ENCODE measurements at regions not wholly inside any gene's neighbourhood (a gene's known extent, or its start where the extent isn't known, plus 50 kb on each side); places are given as distances from the start of the nearest gene placed in this dataset.

GRCh38 chr11:92536883-92537282, 312.3 kb downstream of the FAT3 start:
- no peak overlapping the region for H3K27ac ChIP-seq (ENCODE audit: low read depth, low read length)

GRCh38 chr11:92540096-92540495, 315.5 kb downstream of the FAT3 start:
- Histone ChIP-seq H3K9ac (ENCODE audit: low read depth in 1 of 2, low read length in 2 of 2) (no peak overlapping the region), H3K4me3 (ENCODE audit: low read depth in 1 of 2, low read length in 2 of 2) (no peak overlapping the region), H3K9me3 (ENCODE audit: control insufficient read depth in 1 of 2, low read length in 2 of 2) (no peaks in the 10 kb centered on the region), H3K36me3 (ENCODE audit: control insufficient read depth in 1 of 2, insufficient read depth in 2 of 2, low read length in 2 of 2) (no peaks in the 10 kb centered on the region), H3K4me1 (ENCODE audit: control insufficient read depth in 1 of 2, insufficient read depth in 2 of 2, low read length in 2 of 2) (no peaks in the 10 kb centered on the region), H3K27ac (ENCODE audit: low read depth, low read length) (no peak overlapping the region), H3K27me3 (ENCODE audit: control insufficient read depth in 1 of 2, insufficient read depth in 2 of 2, low read length in 2 of 2) (no peaks in the 10 kb centered on the region)

More at GRCh38 chr11:92536883-92537282, 312.3 kb downstream of the FAT3 start:
- Histone ChIP-seq H3K9ac (ENCODE audit: low read depth in 1 of 2, low read length in 2 of 2) (no peak overlapping the region), H3K27me3 (ENCODE audit: control insufficient read depth in 1 of 2, insufficient read depth in 2 of 2, low read length in 2 of 2) (no peaks in the 10 kb centered on the region), H3K4me3 (ENCODE audit: low read depth in 1 of 2, low read length in 2 of 2) (no peak overlapping the region), H3K4me1 (ENCODE audit: control insufficient read depth in 1 of 2, insufficient read depth in 2 of 2, low read length in 2 of 2) (no peaks in the 10 kb centered on the region), H3K36me3 (ENCODE audit: control insufficient read depth in 1 of 2, insufficient read depth in 2 of 2, low read length in 2 of 2) (no peaks in the 10 kb centered on the region), H3K9me3 (ENCODE audit: control insufficient read depth in 1 of 2, low read length in 2 of 2) (no peaks in the 10 kb centered on the region)

- H3K4me1 ChIP-seq (ENCODE audit: control insufficient read depth in 1 of 2, insufficient read depth in 2 of 2, low read length in 2 of 2), result no peaks in the 10 kb centered on the region
Observed at GRCh38 chr11:92545906-92546471, 321.4 kb downstream of the FAT3 start.

GRCh38 chr11:92546603-92547002, 322.0 kb downstream of the FAT3 start:
- H3K4me1 ChIP-seq (ENCODE audit: control insufficient read depth in 1 of 2, insufficient read depth in 2 of 2, low read length in 2 of 2), result no peaks in the 10 kb centered on the region
- H3K27me3 ChIP-seq (ENCODE audit: control insufficient read depth in 1 of 2, insufficient read depth in 2 of 2, low read length in 2 of 2), result no peaks in the 10 kb centered on the region
- H3K4me3 ChIP-seq (ENCODE audit: low read depth in 1 of 2, low read length in 2 of 2), result no peak overlapping the region
- H3K27ac ChIP-seq (ENCODE audit: low read depth, low read length), result no peak overlapping the region
- H3K9ac ChIP-seq (ENCODE audit: low read depth in 1 of 2, low read length in 2 of 2), result no peak overlapping the region
- H3K36me3 ChIP-seq (ENCODE audit: control insufficient read depth in 1 of 2, insufficient read depth in 2 of 2, low read length in 2 of 2), result no peaks in the 10 kb centered on the region
- no peaks in the 10 kb centered on the region for H3K9me3 ChIP-seq (ENCODE audit: control insufficient read depth in 1 of 2, low read length in 2 of 2)

More at GRCh38 chr11:92545906-92546471, 321.4 kb downstream of the FAT3 start:
- no peaks in the 10 kb centered on the region for H3K9me3 ChIP-seq (ENCODE audit: control insufficient read depth in 1 of 2, low read length in 2 of 2)
- H3K36me3 ChIP-seq (ENCODE audit: control insufficient read depth in 1 of 2, insufficient read depth in 2 of 2, low read length in 2 of 2), result no peaks in the 10 kb centered on the region
- no peaks in the 10 kb centered on the region for H3K27me3 ChIP-seq (ENCODE audit: control insufficient read depth in 1 of 2, insufficient read depth in 2 of 2, low read length in 2 of 2)
- H3K27ac ChIP-seq (ENCODE audit: low read depth, low read length), result no peak overlapping the region
- H3K9ac ChIP-seq (ENCODE audit: low read depth in 1 of 2, low read length in 2 of 2), result no peak overlapping the region
- no peak overlapping the region for H3K4me3 ChIP-seq (ENCODE audit: low read depth in 1 of 2, low read length in 2 of 2)

- no peak overlapping the region for H3K4me3 ChIP-seq (ENCODE audit: low read depth in 1 of 2, low read length in 2 of 2)
- no peak overlapping the region for H3K27ac ChIP-seq (ENCODE audit: low read depth, low read length)
- H3K9ac ChIP-seq (ENCODE audit: low read depth in 1 of 2, low read length in 2 of 2), result no peak overlapping the region
- H3K9me3 ChIP-seq (ENCODE audit: control insufficient read depth in 1 of 2, low read length in 2 of 2), result no peaks in the 10 kb centered on the region
- H3K4me1 ChIP-seq (ENCODE audit: control insufficient read depth in 1 of 2, insufficient read depth in 2 of 2, low read length in 2 of 2), result no peaks in the 10 kb centered on the region
- H3K27me3 ChIP-seq (ENCODE audit: control insufficient read depth in 1 of 2, insufficient read depth in 2 of 2, low read length in 2 of 2), result no peaks in the 10 kb centered on the region
- no peaks in the 10 kb centered on the region for H3K36me3 ChIP-seq (ENCODE audit: control insufficient read depth in 1 of 2, insufficient read depth in 2 of 2, low read length in 2 of 2)
Observed at GRCh38 chr11:92550411-92550810, 325.8 kb downstream of the FAT3 start.

GRCh38 chr11:92550871-92551270, 326.3 kb downstream of the FAT3 start:
- H3K9ac ChIP-seq (ENCODE audit: low read depth in 1 of 2, low read length in 2 of 2), result no peak overlapping the region
- H3K4me3 ChIP-seq (ENCODE audit: low read depth in 1 of 2, low read length in 2 of 2), result no peak overlapping the region
- no peaks in the 10 kb centered on the region for H3K36me3 ChIP-seq (ENCODE audit: control insufficient read depth in 1 of 2, insufficient read depth in 2 of 2, low read length in 2 of 2)
- H3K4me1 ChIP-seq (ENCODE audit: control insufficient read depth in 1 of 2, insufficient read depth in 2 of 2, low read length in 2 of 2), result no peaks in the 10 kb centered on the region
- no peaks in the 10 kb centered on the region for H3K27me3 ChIP-seq (ENCODE audit: control insufficient read depth in 1 of 2, insufficient read depth in 2 of 2, low read length in 2 of 2)
- no peak overlapping the region for H3K27ac ChIP-seq (ENCODE audit: low read depth, low read length)
- H3K9me3 ChIP-seq (ENCODE audit: control insufficient read depth in 1 of 2, low read length in 2 of 2), result no peaks in the 10 kb centered on the region

GRCh38 chr11:92552942-92553341, 328.3 kb downstream of the FAT3 start:
- no peaks in the 10 kb centered on the region for H3K9me3 ChIP-seq (ENCODE audit: control insufficient read depth in 1 of 2, low read length in 2 of 2)

GRCh38 chr11:92554688-92555087, 330.1 kb downstream of the FAT3 start:
- Histone ChIP-seq H3K27me3 (ENCODE audit: control insufficient read depth in 1 of 2, insufficient read depth in 2 of 2, low read length in 2 of 2) (no peaks in the 10 kb centered on the region), H3K27ac (ENCODE audit: low read depth, low read length) (no peak overlapping the region), H3K36me3 (ENCODE audit: control insufficient read depth in 1 of 2, insufficient read depth in 2 of 2, low read length in 2 of 2) (no peaks in the 10 kb centered on the region), H3K9me3 (ENCODE audit: control insufficient read depth in 1 of 2, low read length in 2 of 2) (no peaks in the 10 kb centered on the region), H3K9ac (ENCODE audit: low read depth in 1 of 2, low read length in 2 of 2) (no peak overlapping the region), H3K4me3 (ENCODE audit: low read depth in 1 of 2, low read length in 2 of 2) (no peak overlapping the region), H3K4me1 (ENCODE audit: control insufficient read depth in 1 of 2, insufficient read depth in 2 of 2, low read length in 2 of 2) (no peaks in the 10 kb centered on the region)

More at GRCh38 chr11:92552942-92553341, 328.3 kb downstream of the FAT3 start:
- no peak overlapping the region for H3K4me3 ChIP-seq (ENCODE audit: low read depth in 1 of 2, low read length in 2 of 2)
- H3K36me3 ChIP-seq (ENCODE audit: control insufficient read depth in 1 of 2, insufficient read depth in 2 of 2, low read length in 2 of 2), result no peaks in the 10 kb centered on the region
- H3K27ac ChIP-seq (ENCODE audit: low read depth, low read length), result no peak overlapping the region
- no peaks in the 10 kb centered on the region for H3K27me3 ChIP-seq (ENCODE audit: control insufficient read depth in 1 of 2, insufficient read depth in 2 of 2, low read length in 2 of 2)
- H3K4me1 ChIP-seq (ENCODE audit: control insufficient read depth in 1 of 2, insufficient read depth in 2 of 2, low read length in 2 of 2), result no peaks in the 10 kb centered on the region
- H3K9ac ChIP-seq (ENCODE audit: low read depth in 1 of 2, low read length in 2 of 2), result no peak overlapping the region

GRCh38 chr11:92556431-92556830, 331.8 kb downstream of the FAT3 start:
- H3K9ac ChIP-seq (ENCODE audit: low read depth in 1 of 2, low read length in 2 of 2), result no peak overlapping the region
- no peak overlapping the region for H3K27ac ChIP-seq (ENCODE audit: low read depth, low read length)
- H3K4me1 ChIP-seq (ENCODE audit: control insufficient read depth in 1 of 2, insufficient read depth in 2 of 2, low read length in 2 of 2), result no peaks in the 10 kb centered on the region
- H3K36me3 ChIP-seq (ENCODE audit: control insufficient read depth in 1 of 2, insufficient read depth in 2 of 2, low read length in 2 of 2), result no peaks in the 10 kb centered on the region
- no peak overlapping the region for H3K4me3 ChIP-seq (ENCODE audit: low read depth in 1 of 2, low read length in 2 of 2)
- H3K9me3 ChIP-seq (ENCODE audit: control insufficient read depth in 1 of 2, low read length in 2 of 2), result no peaks in the 10 kb centered on the region
- H3K27me3 ChIP-seq (ENCODE audit: control insufficient read depth in 1 of 2, insufficient read depth in 2 of 2, low read length in 2 of 2), result no peaks in the 10 kb centered on the region

- H3K9ac ChIP-seq (ENCODE audit: low read depth in 1 of 2, low read length in 2 of 2), result no peak overlapping the region
- H3K4me1 ChIP-seq (ENCODE audit: control insufficient read depth in 1 of 2, insufficient read depth in 2 of 2, low read length in 2 of 2), result no peaks in the 10 kb centered on the region
- no peaks in the 10 kb centered on the region for H3K36me3 ChIP-seq (ENCODE audit: control insufficient read depth in 1 of 2, insufficient read depth in 2 of 2, low read length in 2 of 2)
- H3K27me3 ChIP-seq (ENCODE audit: control insufficient read depth in 1 of 2, insufficient read depth in 2 of 2, low read length in 2 of 2), result no peaks in the 10 kb centered on the region
- no peak overlapping the region for H3K27ac ChIP-seq (ENCODE audit: low read depth, low read length)
- H3K4me3 ChIP-seq (ENCODE audit: low read depth in 1 of 2, low read length in 2 of 2), result no peak overlapping the region
- H3K9me3 ChIP-seq (ENCODE audit: control insufficient read depth in 1 of 2, low read length in 2 of 2), result no peaks in the 10 kb centered on the region
Observed at GRCh38 chr11:92557879-92558278, 333.3 kb downstream of the FAT3 start.

- Histone ChIP-seq H3K27me3 (ENCODE audit: control insufficient read depth in 1 of 2, insufficient read depth in 2 of 2, low read length in 2 of 2) (no peaks in the 10 kb centered on the region), H3K36me3 (ENCODE audit: control insufficient read depth in 1 of 2, insufficient read depth in 2 of 2, low read length in 2 of 2) (no peaks in the 10 kb centered on the region), H3K9me3 (ENCODE audit: control insufficient read depth in 1 of 2, low read length in 2 of 2) (no peaks in the 10 kb centered on the region), H3K9ac (ENCODE audit: low read depth in 1 of 2, low read length in 2 of 2) (no peak overlapping the region), H3K4me3 (ENCODE audit: low read depth in 1 of 2, low read length in 2 of 2) (no peak overlapping the region), H3K4me1 (ENCODE audit: control insufficient read depth in 1 of 2, insufficient read depth in 2 of 2, low read length in 2 of 2) (no peaks in the 10 kb centered on the region), H3K27ac (ENCODE audit: low read depth, low read length) (no peak overlapping the region)
Observed at GRCh38 chr11:92558323-92558722, 333.7 kb downstream of the FAT3 start.
